ENCODE measurements at regions not wholly inside any gene's neighbourhood (a gene's known extent, or its start where the extent isn't known, plus 50 kb on each side); places are given as distances from the start of the nearest gene placed in this dataset.

- Histone ChIP-seq H4K20me1 (ENCODE audit: insufficient read depth) (no peaks in the 10 kb centered on the region), H3K9me2 (ENCODE audit: insufficient read depth, low read length) (no peaks in the 10 kb centered on the region)
These were observed 68.0 kb upstream of the MAGED1 start for GRCh38 chrX:51825436-51825835.

GRCh38 chrX:51834076-51834475, 59.3 kb upstream of the MAGED1 start:
- H2AFZ ChIP-seq (ENCODE audit: low read depth, low read length), result no peak overlapping the region
- no peaks in the 10 kb centered on the region for H4K20me1 ChIP-seq (ENCODE audit: insufficient read depth)
- no peaks in the 10 kb centered on the region for H3K27me3 ChIP-seq (ENCODE audit: insufficient read depth, low read depth, low read length)
- no peaks in the 10 kb centered on the region for H3K36me3 ChIP-seq (ENCODE audit: insufficient read depth, low read length)
- no peaks in the 10 kb centered on the region for H3K9me3 ChIP-seq (ENCODE audit: low read length)
- H3K9me2 ChIP-seq (ENCODE audit: insufficient read depth, low read length), result no peaks in the 10 kb centered on the region
- H3K27ac ChIP-seq (ENCODE audit: low read length), result no peak overlapping the region
- H3K4me2 ChIP-seq (ENCODE audit: low read length), result no peak overlapping the region
- H3F3A ChIP-seq (ENCODE audit: insufficient read depth, low read length, poor library complexity, severe bottlenecking), result no peaks in the 10 kb centered on the region
- H3K4me3 ChIP-seq (ENCODE audit: low read length), result no peak overlapping the region
- no peaks in the 10 kb centered on the region for H3K79me2 ChIP-seq (replicated peaks; ENCODE audit: insufficient read depth, low read length)
- no peak overlapping the region for H3K9ac ChIP-seq (ENCODE audit: low read length)
- TF ChIP-seq CTCF (IDR thresholded peaks at IDR 0.05; ENCODE audit: poor library complexity, severe bottlenecking) (no peak), SMC3 (conservative IDR thresholded peaks at IDR 0.05; ENCODE audit: poor library complexity) (no peak), MXI1 (conservative IDR thresholded peaks at IDR 0.05; ENCODE audit: poor library complexity, severe bottlenecking) (no peak), TAF1 (IDR thresholded peaks at IDR 0.05; ENCODE audit: low read depth) (no peak), EZH2 (IDR thresholded peaks at IDR 0.05; ENCODE audit: borderline replicate concordance, insufficient read depth, low read length, poor library complexity, severe bottlenecking) (no peak), EP300 (conservative IDR thresholded peaks at IDR 0.05; ENCODE audit: poor library complexity, severe bottlenecking) (no peak), POLR2AphosphoS5 (IDR thresholded peaks at IDR 0.05) (no peak), RAD21 (conservative IDR thresholded peaks at IDR 0.05) (no peak)

More at GRCh38 chrX:51825436-51825835, 68.0 kb upstream of the MAGED1 start:
- no peaks in the 10 kb centered on the region for H3F3A ChIP-seq (ENCODE audit: insufficient read depth, low read length, poor library complexity, severe bottlenecking)
- no peaks in the 10 kb centered on the region for H3K36me3 ChIP-seq (ENCODE audit: insufficient read depth, low read length)
- no peak overlapping the region for H3K27ac ChIP-seq (ENCODE audit: low read length)
- no peak overlapping the region for H3K4me2 ChIP-seq (ENCODE audit: low read length)
- no peak overlapping the region for H3K4me3 ChIP-seq (ENCODE audit: low read length)
- no peaks in the 10 kb centered on the region for H3K27me3 ChIP-seq (ENCODE audit: insufficient read depth, low read depth, low read length)
- H2AFZ ChIP-seq (ENCODE audit: low read depth, low read length), result no peak overlapping the region
- H3K9ac ChIP-seq (ENCODE audit: low read length), result no peak overlapping the region
- TF ChIP-seq RAD21 (conservative IDR thresholded peaks at IDR 0.05), result no peak
- TF ChIP-seq TAF1 (IDR thresholded peaks at IDR 0.05; ENCODE audit: low read depth), result no peak
- no peak for TF ChIP-seq POLR2AphosphoS5 (IDR thresholded peaks at IDR 0.05)
- no peak for TF ChIP-seq CTCF (IDR thresholded peaks at IDR 0.05; ENCODE audit: poor library complexity, severe bottlenecking)
- TF ChIP-seq REST (IDR thresholded peaks at IDR 0.05; ENCODE audit: borderline replicate concordance), result no peak
- no peak for TF ChIP-seq EP300 (conservative IDR thresholded peaks at IDR 0.05; ENCODE audit: poor library complexity, severe bottlenecking)
- no peak for TF ChIP-seq EZH2 (IDR thresholded peaks at IDR 0.05; ENCODE audit: borderline replicate concordance, insufficient read depth, low read length, poor library complexity, severe bottlenecking)
- no peak for TF ChIP-seq MXI1 (conservative IDR thresholded peaks at IDR 0.05; ENCODE audit: poor library complexity, severe bottlenecking)
- TF ChIP-seq SMC3 (conservative IDR thresholded peaks at IDR 0.05; ENCODE audit: poor library complexity), result no peak
- H3K79me2 ChIP-seq (replicated peaks; ENCODE audit: insufficient read depth, low read length), result peaks cover 19% of the 10 kb centered on the region
- no peaks in the 10 kb centered on the region for H3K9me3 ChIP-seq (ENCODE audit: low read length)

Data from neural cell (in vitro differentiated cells).